ENCODE measurements at regions not wholly inside any gene's neighbourhood (a gene's known extent, or its start where the extent isn't known, plus 50 kb on each side); places are given as distances from the start of the nearest gene placed in this dataset.

DNA sequence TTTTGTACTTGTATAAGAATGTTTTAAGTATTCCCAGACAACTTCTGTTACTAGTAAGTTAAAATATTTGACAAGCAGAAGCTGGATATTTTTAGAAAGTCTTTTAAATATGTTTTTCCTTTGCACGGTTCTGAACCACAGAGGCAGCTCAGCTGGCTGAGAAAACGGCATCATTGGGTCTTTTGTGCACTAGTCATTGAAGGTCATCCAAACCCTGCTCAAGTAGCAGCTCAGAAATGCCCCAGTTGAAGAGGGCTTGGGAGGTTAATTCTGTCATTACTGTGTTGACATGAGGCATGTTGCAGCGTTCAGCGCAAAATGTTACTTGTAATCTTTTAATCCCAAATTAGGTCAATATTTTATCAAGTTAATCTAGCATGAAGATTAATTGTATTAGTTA lies 383.7 kb upstream of the FAM241A start:
- Histone ChIP-seq H3K36me3 (ENCODE audit: insufficient read depth, insufficient read length, low read length) (no peaks in the 10 kb centered on the region), H3K9ac (ENCODE audit: insufficient read length, low read depth) (no peak overlapping the region), H3K27me3 (ENCODE audit: insufficient read depth, insufficient read length) (no peaks in the 10 kb centered on the region), H3K4me3 (ENCODE audit: insufficient read length, low read depth) (no peak overlapping the region), H3K4me1 (ENCODE audit: insufficient read depth, insufficient read length) (no peaks in the 10 kb centered on the region), H3K9me3 (ENCODE audit: insufficient read depth, low read length) (no peaks in the 10 kb centered on the region)
- TF ChIP-seq ZNF274 (IDR thresholded peaks at IDR 0.05; ENCODE audit: low read depth, low read length), result no peak
- no peak for TF ChIP-seq YY1 (IDR thresholded peaks at IDR 0.05; ENCODE audit: insufficient read depth, insufficient read length)
- TF ChIP-seq SUZ12 (IDR thresholded peaks at IDR 0.05; ENCODE audit: extremely low read depth, insufficient read depth, insufficient read length), result no peak
- DNase-seq (ENCODE audit: low read depth, low spot score), result no peak

- no peak for DNase-seq (ENCODE audit: low read depth, low spot score)
- Histone ChIP-seq H3K4me1 (ENCODE audit: insufficient read depth, insufficient read length) (no peaks in the 10 kb centered on the region), H3K9ac (ENCODE audit: insufficient read length, low read depth) (no peak overlapping the region), H3K27me3 (ENCODE audit: insufficient read depth, insufficient read length) (no peaks in the 10 kb centered on the region), H3K4me3 (ENCODE audit: insufficient read length, low read depth) (no peak overlapping the region), H3K36me3 (ENCODE audit: insufficient read depth, insufficient read length, low read length) (no peaks in the 10 kb centered on the region), H3K9me3 (ENCODE audit: insufficient read depth, low read length) (no peaks in the 10 kb centered on the region)
- TF ChIP-seq YY1 (IDR thresholded peaks at IDR 0.05; ENCODE audit: insufficient read depth, insufficient read length), result no peak
- no peak for TF ChIP-seq SUZ12 (IDR thresholded peaks at IDR 0.05; ENCODE audit: extremely low read depth, insufficient read depth, insufficient read length)
- TF ChIP-seq ZNF274 (IDR thresholded peaks at IDR 0.05; ENCODE audit: low read depth, low read length), result no peak
Observed at GRCh38 chr4:111770514-111770913, 374.7 kb upstream of the FAM241A start.

GRCh38 chr4:111773858-111774257 lies 371.4 kb upstream of the FAM241A start:
- no peaks in the 10 kb centered on the region for H3K27me3 ChIP-seq (ENCODE audit: insufficient read depth, insufficient read length)
- no peak for DNase-seq (ENCODE audit: low read depth, low spot score)
- no peaks in the 10 kb centered on the region for H3K36me3 ChIP-seq (ENCODE audit: insufficient read depth, insufficient read length, low read length)
- H3K4me1 ChIP-seq (ENCODE audit: insufficient read depth, insufficient read length), result no peaks in the 10 kb centered on the region
- no peak overlapping the region for H3K4me3 ChIP-seq (ENCODE audit: insufficient read length, low read depth)
- no peaks in the 10 kb centered on the region for H3K9me3 ChIP-seq (ENCODE audit: insufficient read depth, low read length)
- TF ChIP-seq SUZ12 (IDR thresholded peaks at IDR 0.05; ENCODE audit: extremely low read depth, insufficient read depth, insufficient read length) (no peak), YY1 (IDR thresholded peaks at IDR 0.05; ENCODE audit: insufficient read depth, insufficient read length) (no peak), ZNF274 (IDR thresholded peaks at IDR 0.05; ENCODE audit: low read depth, low read length) (no peak)
- H3K9ac ChIP-seq (ENCODE audit: insufficient read length, low read depth), result no peak overlapping the region

GRCh38 chr4:111775556-111776297 lies 369.5 kb upstream of the FAM241A start:
- H3K27me3 ChIP-seq (ENCODE audit: insufficient read depth, insufficient read length), result no peaks in the 10 kb centered on the region
- no peaks in the 10 kb centered on the region for H3K36me3 ChIP-seq (ENCODE audit: insufficient read depth, insufficient read length, low read length)
- no peak for DNase-seq (ENCODE audit: low read depth, low spot score)
- no peaks in the 10 kb centered on the region for H3K4me1 ChIP-seq (ENCODE audit: insufficient read depth, insufficient read length)
- TF ChIP-seq YY1 (IDR thresholded peaks at IDR 0.05; ENCODE audit: insufficient read depth, insufficient read length), result no peak
- no peaks in the 10 kb centered on the region for H3K9me3 ChIP-seq (ENCODE audit: insufficient read depth, low read length)
- no peak overlapping the region for H3K9ac ChIP-seq (ENCODE audit: insufficient read length, low read depth)
- H3K4me3 ChIP-seq (ENCODE audit: insufficient read length, low read depth), result no peak overlapping the region

- no peak for DNase-seq (ENCODE audit: low read depth, low spot score)
Observed at GRCh38 chr4:111776561-111776960, 368.7 kb upstream of the FAM241A start.

GRCh38 chr4:111778543-111778942 lies 366.7 kb upstream of the FAM241A start:
- no peak for DNase-seq (ENCODE audit: low read depth, low spot score)
- H3K9me3 ChIP-seq (ENCODE audit: insufficient read depth, low read length), result no peaks in the 10 kb centered on the region
- H3K4me3 ChIP-seq (ENCODE audit: insufficient read length, low read depth), result no peak overlapping the region
- H3K4me1 ChIP-seq (ENCODE audit: insufficient read depth, insufficient read length), result no peaks in the 10 kb centered on the region
- TF ChIP-seq ZNF274 (IDR thresholded peaks at IDR 0.05; ENCODE audit: low read depth, low read length), result no peak
- no peak for TF ChIP-seq SUZ12 (IDR thresholded peaks at IDR 0.05; ENCODE audit: extremely low read depth, insufficient read depth, insufficient read length)
- TF ChIP-seq YY1 (IDR thresholded peaks at IDR 0.05; ENCODE audit: insufficient read depth, insufficient read length), result no peak
- no peaks in the 10 kb centered on the region for H3K36me3 ChIP-seq (ENCODE audit: insufficient read depth, insufficient read length, low read length)
- H3K9ac ChIP-seq (ENCODE audit: insufficient read length, low read depth), result no peak overlapping the region
- no peaks in the 10 kb centered on the region for H3K27me3 ChIP-seq (ENCODE audit: insufficient read depth, insufficient read length)

More at GRCh38 chr4:111776561-111776960, 368.7 kb upstream of the FAM241A start:
- no peak for TF ChIP-seq YY1 (IDR thresholded peaks at IDR 0.05; ENCODE audit: insufficient read depth, insufficient read length)
- no peak for TF ChIP-seq ZNF274 (IDR thresholded peaks at IDR 0.05; ENCODE audit: low read depth, low read length)
- TF ChIP-seq SUZ12 (IDR thresholded peaks at IDR 0.05; ENCODE audit: extremely low read depth, insufficient read depth, insufficient read length), result no peak
- Histone ChIP-seq H3K9me3 (ENCODE audit: insufficient read depth, low read length) (no peaks in the 10 kb centered on the region), H3K4me1 (ENCODE audit: insufficient read depth, insufficient read length) (no peaks in the 10 kb centered on the region), H3K9ac (ENCODE audit: insufficient read length, low read depth) (no peak overlapping the region), H3K27me3 (ENCODE audit: insufficient read depth, insufficient read length) (no peaks in the 10 kb centered on the region), H3K4me3 (ENCODE audit: insufficient read length, low read depth) (no peak overlapping the region), H3K36me3 (ENCODE audit: insufficient read depth, insufficient read length, low read length) (no peaks in the 10 kb centered on the region)

- H3K9ac ChIP-seq (ENCODE audit: insufficient read length, low read depth), result no peak overlapping the region
- no peak overlapping the region for H3K4me3 ChIP-seq (ENCODE audit: insufficient read length, low read depth)
- H3K36me3 ChIP-seq (ENCODE audit: insufficient read depth, insufficient read length, low read length), result no peaks in the 10 kb centered on the region
- no peak for DNase-seq (ENCODE audit: low read depth, low spot score)
- H3K4me1 ChIP-seq (ENCODE audit: insufficient read depth, insufficient read length), result no peaks in the 10 kb centered on the region
- H3K9me3 ChIP-seq (ENCODE audit: insufficient read depth, low read length), result no peaks in the 10 kb centered on the region
- no peaks in the 10 kb centered on the region for H3K27me3 ChIP-seq (ENCODE audit: insufficient read depth, insufficient read length)
- TF ChIP-seq ZNF274 (IDR thresholded peaks at IDR 0.05; ENCODE audit: low read depth, low read length) (no peak), YY1 (IDR thresholded peaks at IDR 0.05; ENCODE audit: insufficient read depth, insufficient read length) (no peak), SUZ12 (IDR thresholded peaks at IDR 0.05; ENCODE audit: extremely low read depth, insufficient read depth, insufficient read length) (no peak)
Observed at GRCh38 chr4:111780965-111781364, 364.3 kb upstream of the FAM241A start.

Data from NT2/D1 (cell line).